Dermis blood vessel endothelial cell (primary cell): ENCODE measurements at regions not wholly inside any gene's neighbourhood (a gene's known extent, or its start where the extent isn't known, plus 50 kb on each side); places are given as distances from the start of the nearest gene placed in this dataset.
"Not testable (repeated sequence)": the region's sequence is repeated elsewhere in the genome, so short reads cannot be mapped to it uniquely, and the experiment has no call there.

Experiments
- DNase-seq: peaks from one replicate; pipeline ENCODE4 v3.0.0; 2010

- DNase-seq, result no peak
These were observed 199.5 kb downstream of the FOXD4L6 start for GRCh38 chr9:40928803-40929487.

DNA sequence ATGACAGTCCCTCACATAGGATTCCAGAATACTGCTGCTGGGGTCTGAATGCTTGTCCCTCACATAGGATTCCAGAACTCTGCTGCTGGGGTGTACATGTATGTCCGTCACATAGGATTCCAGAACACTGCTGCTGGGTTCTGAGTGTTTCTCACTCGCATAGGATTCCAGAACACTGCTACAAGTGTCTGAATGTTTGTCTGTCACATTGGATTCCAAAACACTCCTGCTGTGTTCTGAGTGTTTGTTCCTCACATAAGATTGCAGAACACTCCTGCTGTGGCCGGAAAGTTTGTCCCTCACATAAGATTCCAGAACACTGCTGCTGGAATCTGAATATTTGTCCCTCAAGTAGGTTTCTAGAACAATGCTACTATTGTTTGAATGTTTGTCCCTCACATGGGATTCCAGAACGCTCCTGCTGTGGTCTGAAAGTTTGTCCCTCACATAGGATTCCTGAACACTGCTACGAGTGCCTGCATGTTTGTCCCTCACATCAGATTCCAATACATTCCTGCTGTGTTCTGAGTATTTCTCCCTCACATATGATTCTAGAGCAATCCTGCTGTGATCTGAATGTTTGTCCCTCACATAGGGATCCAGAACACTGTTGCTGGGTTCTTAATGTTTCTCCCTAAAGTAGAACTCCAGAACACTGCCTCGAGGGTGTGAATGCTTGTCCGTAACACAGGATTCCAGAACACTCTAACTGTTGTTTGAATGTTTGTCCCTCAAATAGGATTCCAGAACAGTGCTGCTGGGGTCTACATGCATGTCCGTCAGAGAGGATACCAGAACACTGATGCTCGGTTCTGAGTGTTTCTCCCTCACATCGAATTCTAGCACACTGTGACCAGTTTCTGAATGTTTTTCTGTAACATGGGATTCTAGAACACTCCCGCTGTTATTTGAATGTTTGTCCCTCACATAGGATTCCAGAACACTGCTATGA is 200.4 kb downstream of the FOXD4L6 start:
- DNase-seq, result no peak

DNA sequence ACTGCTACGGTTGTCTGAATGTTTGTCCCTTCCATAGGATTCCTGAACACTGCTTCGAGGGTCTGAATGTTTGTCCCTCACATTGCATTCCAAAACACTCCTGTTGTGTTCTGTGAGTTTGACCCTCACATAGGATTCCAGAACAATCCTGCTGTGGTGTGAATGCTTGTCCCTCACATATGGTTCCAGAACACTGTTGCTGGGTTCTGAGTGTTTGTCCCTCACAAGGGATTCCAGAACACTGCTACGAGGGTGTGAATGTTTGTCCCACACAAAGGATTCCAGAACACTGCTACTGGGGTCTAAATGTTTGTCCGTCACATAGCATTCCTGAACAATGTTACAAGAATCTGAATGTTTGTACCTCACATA is 201.2 kb downstream of the FOXD4L6 start:
- no peak for DNase-seq

DNA sequence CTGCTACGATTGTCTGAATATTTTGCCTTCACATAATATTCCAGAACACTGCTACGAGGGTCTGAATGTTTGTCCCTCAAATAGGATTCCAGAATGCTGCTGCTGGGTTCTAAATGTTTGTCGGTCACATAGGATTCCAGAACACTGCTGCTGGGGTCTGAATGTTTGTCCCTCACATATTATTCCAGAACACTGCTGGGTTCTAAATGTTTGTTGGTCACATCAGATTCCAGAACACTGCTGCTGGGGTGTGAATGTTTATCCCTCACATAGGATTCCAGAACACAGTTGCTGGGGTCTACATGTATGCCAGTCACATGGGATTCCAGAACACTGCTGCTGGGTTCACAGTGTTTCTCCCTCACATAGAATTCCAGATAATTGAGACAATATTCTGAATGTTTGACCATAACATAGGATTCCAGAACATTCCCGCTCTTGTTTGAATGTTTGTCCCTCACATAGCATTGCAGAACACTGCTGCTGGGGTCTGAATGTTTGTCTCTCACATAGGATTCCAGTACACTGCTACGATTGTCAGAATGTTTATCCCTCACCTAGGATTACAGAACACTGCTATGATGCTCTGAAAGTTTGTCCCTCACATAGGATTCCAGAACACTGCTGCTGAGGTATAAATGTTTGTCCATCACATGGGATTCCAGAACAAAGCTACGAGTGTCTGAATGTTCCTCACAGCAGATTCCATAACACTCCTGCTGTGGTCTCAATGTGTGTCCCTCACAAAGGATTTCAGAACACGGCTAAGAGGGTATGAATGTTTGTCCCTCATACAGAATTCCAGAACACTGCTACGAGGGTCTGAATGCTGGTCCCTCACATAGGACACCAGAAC is 201.8 kb downstream of the FOXD4L6 start:
- DNase-seq, result no peak

- no peak for DNase-seq
These were observed 203.3 kb downstream of the FOXD4L6 start for GRCh38 chr9:40925149-40925548.

GRCh38 chr9:40916399-40916783 is 212.1 kb downstream of the FOXD4L6 start:
- DNase-seq, result not testable (repeated sequence)

DNA sequence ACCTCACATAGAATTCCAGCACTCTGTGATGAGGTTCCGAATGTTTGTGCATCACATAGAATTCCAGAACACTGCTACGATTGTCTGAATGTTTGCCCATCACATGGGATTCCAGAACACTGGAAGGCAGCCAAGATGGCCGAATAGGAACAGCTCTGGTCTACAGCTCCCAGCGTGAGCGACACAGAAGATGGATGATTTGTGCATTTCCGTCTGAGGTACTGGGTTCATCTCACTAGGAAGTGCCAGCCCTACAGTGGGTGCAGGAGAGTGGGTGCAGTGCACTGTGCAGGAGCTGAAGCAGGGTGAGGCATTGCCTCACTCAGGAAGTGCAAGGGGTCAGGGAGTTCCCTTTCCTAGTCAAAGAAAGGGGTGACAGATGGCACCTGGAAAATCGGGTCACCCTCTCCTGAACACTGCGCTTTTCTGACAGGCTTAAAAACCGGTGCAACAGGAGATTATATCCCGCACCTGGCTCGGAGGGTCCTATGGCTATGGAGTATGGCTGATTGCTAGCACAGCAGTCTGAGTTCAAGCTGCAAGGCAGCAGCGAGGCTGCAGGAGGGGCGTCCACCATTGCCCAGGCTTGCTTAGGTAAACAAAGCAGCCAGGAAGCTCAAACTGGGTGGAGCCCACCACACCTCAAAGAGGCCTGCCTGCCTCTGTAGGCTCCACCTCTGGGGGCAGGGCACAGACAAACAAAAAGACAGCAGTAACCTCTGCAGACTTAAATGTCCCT is 212.7 kb downstream of the FOXD4L6 start:
- not testable (repeated sequence) for DNase-seq

DNA sequence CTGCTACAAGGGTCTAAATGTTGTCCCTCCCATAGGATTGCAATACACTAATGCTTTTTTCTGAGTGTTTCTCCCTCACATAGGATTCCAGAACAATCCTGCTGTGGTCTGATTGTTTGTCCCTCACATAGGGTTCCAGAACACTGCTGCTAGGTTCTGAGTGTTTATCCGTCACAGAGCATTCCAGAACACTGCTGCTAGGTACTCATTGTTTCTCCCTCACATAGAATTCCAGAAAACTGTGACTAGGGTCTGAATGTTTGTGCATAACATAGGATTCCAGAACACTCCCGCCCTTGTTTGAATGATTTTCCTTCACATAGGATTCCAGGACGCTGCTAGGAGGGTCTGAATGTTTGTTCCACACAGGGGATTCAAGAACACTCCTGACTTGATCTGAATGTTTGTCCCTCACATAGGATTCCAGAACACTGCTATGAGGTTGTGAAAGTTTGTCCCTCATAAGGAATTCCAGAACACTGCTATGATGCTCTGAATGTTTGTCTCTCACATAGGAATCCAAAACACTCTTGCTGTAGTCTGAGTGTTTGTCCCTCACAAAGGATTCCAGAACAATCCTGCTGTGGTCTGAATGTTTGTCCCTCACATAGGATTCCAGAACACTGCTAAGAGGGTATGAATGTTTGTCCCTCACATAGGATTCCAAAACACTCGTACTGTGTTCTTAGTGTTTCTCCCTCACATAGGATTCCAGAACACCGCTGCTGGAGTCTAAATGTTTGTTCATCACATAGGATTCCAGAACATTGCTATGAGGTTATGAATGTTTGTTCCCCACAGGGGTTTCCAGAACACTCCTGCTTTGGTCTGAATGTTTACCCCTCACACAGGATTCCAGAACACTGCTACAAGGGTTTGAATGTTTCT is 213.5 kb downstream of the FOXD4L6 start:
- no peak for DNase-seq

GRCh38 chr9:40913928-40914673 is 214.4 kb downstream of the FOXD4L6 start:
- DNase-seq, result no peak

- no peak for DNase-seq
These were observed 215.3 kb downstream of the FOXD4L6 start for GRCh38 chr9:40913096-40913719.

GRCh38 chr9:40912679-40913078 is 215.8 kb downstream of the FOXD4L6 start:
- DNase-seq, result not testable (repeated sequence)

DNA sequence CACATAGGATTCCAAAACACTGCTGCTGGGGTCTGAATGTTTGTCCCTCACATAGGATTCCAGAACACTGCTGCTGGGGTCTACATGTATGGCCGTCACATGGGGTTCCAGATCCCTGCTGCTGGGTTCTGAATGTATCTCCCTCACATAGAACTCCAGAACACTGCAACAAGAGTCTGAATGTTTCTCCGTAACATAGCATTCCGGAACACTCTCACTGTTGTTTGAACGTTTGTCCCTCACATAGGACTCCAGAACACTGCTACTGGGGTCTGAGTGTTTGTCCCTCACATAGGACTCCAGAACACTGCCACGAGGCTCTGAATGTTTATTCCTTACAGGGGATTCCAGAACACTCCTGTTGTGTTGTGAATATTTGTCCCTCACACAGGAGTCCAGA is 216.8 kb downstream of the FOXD4L6 start:
- no peak for DNase-seq

DNA sequence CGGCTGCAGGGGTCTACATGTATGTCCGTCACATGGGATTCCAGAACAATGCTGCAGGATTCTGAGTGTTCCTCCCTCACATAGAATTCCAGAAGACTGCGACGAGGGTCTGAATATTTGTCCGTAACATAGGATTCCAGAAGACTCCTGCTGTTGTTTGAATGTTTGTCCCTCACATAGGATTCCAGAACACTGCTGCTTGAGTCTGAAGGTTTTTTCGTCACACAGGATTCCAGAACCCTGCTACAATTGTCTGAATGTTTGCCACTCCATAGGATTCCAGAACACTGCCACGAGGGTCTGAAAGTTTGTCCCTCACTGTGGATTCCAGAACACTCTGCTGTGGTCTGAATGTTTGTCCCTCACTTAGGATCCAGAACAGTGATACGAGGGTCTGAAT is 217.5 kb downstream of the FOXD4L6 start:
- DNase-seq, result not testable (repeated sequence)

DNA sequence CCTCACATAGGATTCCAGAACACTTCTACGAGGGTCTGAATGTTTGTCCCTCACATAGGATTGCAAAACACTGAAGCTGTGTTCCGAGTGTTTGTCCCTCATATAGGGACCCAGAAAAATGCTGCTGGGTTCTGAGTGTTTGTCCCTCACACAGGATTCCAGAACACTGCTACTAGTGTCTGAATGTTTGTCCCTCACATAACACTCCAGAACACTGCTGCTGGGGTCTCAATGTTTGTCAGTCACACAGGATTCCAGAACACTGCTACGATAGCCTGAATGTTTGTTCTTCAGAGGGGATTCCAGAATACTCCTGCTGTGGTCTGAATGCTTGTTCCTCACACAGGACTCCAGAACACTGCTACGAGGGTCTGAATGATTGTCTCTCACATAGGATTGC is 218.7 kb downstream of the FOXD4L6 start:
- DNase-seq, result no peak

- DNase-seq, result not testable (repeated sequence)
These were observed 219.4 kb downstream of the FOXD4L6 start for GRCh38 chr9:40909111-40909510.

GRCh38 chr9:40907657-40908624 is 220.5 kb downstream of the FOXD4L6 start:
- no peak for DNase-seq

GRCh38 chr9:40906879-40907278 is 221.6 kb downstream of the FOXD4L6 start:
- DNase-seq, result not testable (repeated sequence)

DNA sequence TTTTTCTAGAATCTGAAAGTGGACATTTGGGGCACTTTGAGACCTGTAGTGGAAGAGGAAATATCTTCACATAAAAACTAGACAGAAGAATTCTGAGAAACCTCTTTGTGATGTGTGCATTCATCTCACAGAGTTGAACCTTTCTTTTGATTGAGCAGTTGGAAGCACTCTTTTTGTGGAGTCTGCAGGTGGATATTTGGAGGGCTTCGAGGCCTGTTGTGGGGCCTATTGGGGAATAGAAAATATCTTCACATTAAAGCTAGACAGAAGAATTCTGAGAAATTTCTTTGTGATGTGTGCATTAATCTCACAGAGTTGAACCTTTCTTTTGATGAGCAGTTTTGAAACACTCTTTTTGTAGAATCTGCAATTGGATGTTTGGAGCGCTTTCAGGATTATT is 236.2 kb downstream of the FOXD4L6 start:
- DNase-seq, result not testable (repeated sequence)

DNA sequence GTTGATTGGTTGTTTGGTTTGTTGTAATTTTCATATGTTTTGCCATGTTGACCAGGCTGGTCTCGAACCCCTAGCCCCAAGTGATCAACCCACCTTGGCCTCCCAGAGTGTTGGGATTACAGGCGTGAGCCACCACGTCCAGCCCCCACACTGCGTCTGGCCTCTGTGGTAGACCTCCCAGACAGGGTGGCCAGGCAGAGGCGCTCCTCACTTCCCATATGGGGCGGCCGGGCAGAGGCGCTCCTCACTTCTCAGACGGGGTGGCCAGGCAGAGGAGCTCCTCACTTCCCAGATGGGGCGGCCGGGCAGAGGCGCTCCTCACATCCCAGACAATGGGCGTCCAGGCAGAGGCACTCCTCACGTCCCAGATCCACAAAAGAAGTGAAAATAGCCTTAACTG is 242.6 kb downstream of the FOXD4L6 start:
- not testable (repeated sequence) for DNase-seq
